B cell (primary cell): ENCODE measurements at regions not wholly inside any gene's neighbourhood (a gene's known extent, or its start where the extent isn't known, plus 50 kb on each side); places are given as distances from the start of the nearest gene placed in this dataset.

Experiments used
- ATAC-seq: fragments of 200-7000 bp; cut with Tn5 transposase; one replicate; pipeline ENCODE4 v1.10.0; 2021; ENCODE audit warnings: low read depth, mild to moderate bottlenecking, moderate number of reproducible peaks, moderate library complexity
- CTCF ChIA-PET: fragments of 350-600 bp; sonication (Branson Sonifier 250); formaldehyde crosslinking; loops from one replicate; lab custom pipeline; 2021; ENCODE audit warnings: antibody characterized with exemption, inconsistent platforms; lab: Charles Lee
- POLR2A ChIA-PET: fragments of 350-600 bp; sonication (Branson Sonifier 250); formaldehyde crosslinking; loops from one replicate; lab custom pipeline; 2021; ENCODE audit warnings: antibody characterized with exemption; lab: Charles Lee
- DNase-seq: peaks from one replicate; pipeline ENCODE4 v3.0.0; 2013
- H2AFZ ChIP-seq: 2 replicates; pipeline ENCODE4 v1.6.1; 2012; ENCODE audit warnings: mild to moderate bottlenecking, low read depth, low read length; ENCODE audit not compliant: insufficient read depth, poor library complexity, severe bottlenecking
- H3K27ac ChIP-seq, 2 donors: 1 replicate in 1 of 2; 2 replicates in 1 of 2; pipeline ENCODE4 v1.5.1; 2012 to 2013; ENCODE audit warnings: low read length in 2 of 2, mild to moderate bottlenecking in 2 of 2, moderate library complexity in 1 of 2
- H3K27me3 ChIP-seq, 4 experiments: fragments of 200-600 bp in 1 of 4; sonication (generic) in 1 of 4; replicated peaks in 1 of 4; 1 replicate in 2 of 4; 2 replicates in 2 of 4; pipeline versions ENCODE4 v1.6.1 to v1.7.0; 2013 to 2016; ENCODE audit warnings: low read length in 3 of 4, mild to moderate bottlenecking in 2 of 4, mixed read lengths in 1 of 4, moderate library complexity in 1 of 4; ENCODE audit not compliant: insufficient read depth in 4 of 4, control insufficient read depth in 3 of 4; ENCODE audit errors: control extremely low read depth in 1 of 4
- H3K36me3 ChIP-seq, 2 experiments: replicated peaks in 1 of 2; 1 replicate in 1 of 2; 2 replicates in 1 of 2; pipeline versions ENCODE4 v1.6.1 to v1.7.1; 2013; ENCODE audit warnings: low read length in 1 of 2; ENCODE audit not compliant: insufficient read depth in 2 of 2, control insufficient read depth in 1 of 2; ENCODE audit errors: control extremely low read depth in 1 of 2, extremely low read depth in 1 of 2
- H3K4me1 ChIP-seq, 2 donors: fragments of 200-600 bp in 1 of 2; sonication (generic) in 1 of 2; 1 replicate in 1 of 2; 2 replicates in 1 of 2; pipeline versions ENCODE4 v1.5.1 to v1.6.1; 2013 to 2017; ENCODE audit warnings: low read length in 2 of 2; ENCODE audit not compliant: control insufficient read depth in 2 of 2, insufficient read depth in 2 of 2
- H3K4me2 ChIP-seq: replicated peaks from 2 replicates; pipeline ENCODE3; 2012; ENCODE audit warnings: mild to moderate bottlenecking, low read depth, low read length; ENCODE audit not compliant: poor library complexity, severe bottlenecking
- H3K4me3 ChIP-seq, 5 experiments: fragments of 200-600 bp in 1 of 5; sonication (generic) in 1 of 5; 1 replicate in 3 of 5; 2 replicates in 2 of 5; pipeline versions ENCODE4 v1.5.1 to v1.7.0; 2011 to 2016; ENCODE audit warnings: low read length in 4 of 5, mild to moderate bottlenecking in 4 of 5, low read depth in 2 of 5, control low read depth in 1 of 5, moderate library complexity in 1 of 5; ENCODE audit not compliant: insufficient read depth in 1 of 5; ENCODE audit errors: control extremely low read depth in 1 of 5, extremely low read depth in 1 of 5
- H3K79me2 ChIP-seq: fragments of 200-600 bp; sonication (generic); one replicate; pipeline ENCODE4 v1.6.0; 2016; ENCODE audit warnings: low read length; ENCODE audit not compliant: control insufficient read depth, insufficient read depth
- H3K9ac ChIP-seq: fragments of 200-600 bp; sonication (generic); 2 replicates; pipeline ENCODE4 v1.6.1; 2017; ENCODE audit warnings: mild to moderate bottlenecking, low read length, moderate library complexity
- H3K9me3 ChIP-seq, 3 donors: one replicate each; pipeline versions ENCODE4 v1.6.1 to v1.7.1; 2013; ENCODE audit warnings: low read length in 2 of 3; ENCODE audit not compliant: control insufficient read depth in 2 of 3, insufficient read depth in 1 of 3; ENCODE audit errors: control extremely low read depth in 1 of 3
- H4K20me1 ChIP-seq: 2 replicates; pipeline ENCODE4 v1.6.0; 2012; ENCODE audit warnings: mild to moderate bottlenecking, low read length; ENCODE audit not compliant: insufficient read depth, control insufficient read depth, poor library complexity, severe bottlenecking
- H3K27ac Mint-ChIP-seq: one replicate; pipeline ENCODE4 v1.8.0; 2021; ENCODE audit warnings: mixed read lengths
- H3K27me3 Mint-ChIP-seq: one replicate; pipeline ENCODE4 v1.8.0; 2021; ENCODE audit warnings: mixed read lengths
- H3K4me1 Mint-ChIP-seq: one replicate; pipeline ENCODE4 v1.8.0; 2021; ENCODE audit warnings: mixed read lengths
- H3K4me3 Mint-ChIP-seq: one replicate; pipeline ENCODE4 v1.8.0; 2021; ENCODE audit warnings: mixed read lengths
- H3K9me3 Mint-ChIP-seq: one replicate; pipeline ENCODE4 v1.8.0; 2022; ENCODE audit warnings: mixed read lengths; ENCODE audit not compliant: insufficient read depth
- EZH2 ChIP-seq: IDR thresholded peaks from 2 replicates; pipeline ENCODE4 v1.6.1; 2012; ENCODE audit warnings: borderline replicate concordance, low read depth, mild to moderate bottlenecking, moderate library complexity, low read length; ENCODE audit not compliant: insufficient read depth, poor library complexity, severe bottlenecking
- WGBS: methylation state at CpG from one replicate; pipeline ENCODE4 v1.1.5; 2013; ENCODE audit warnings: missing lambda C conversion rate; ENCODE audit not compliant: insufficient coverage; 5-methylcytosine and 5-hydroxymethylcytosine counted together
- intact Hi-C: fragments of 100-400 bp; cut with micrococcal nuclease; formaldehyde crosslinking; loops from one replicate; pipeline ENCODE4 v1.10.0; 2022
- TF ChIP-seq, protein P1 (sequence below): fragments of 200-600 bp; IDR thresholded peaks from one replicate; pipeline ENCODE4 v1.8.0; 2022; ENCODE audit warnings: antibody characterized with exemption, mild to moderate bottlenecking

DNA sequence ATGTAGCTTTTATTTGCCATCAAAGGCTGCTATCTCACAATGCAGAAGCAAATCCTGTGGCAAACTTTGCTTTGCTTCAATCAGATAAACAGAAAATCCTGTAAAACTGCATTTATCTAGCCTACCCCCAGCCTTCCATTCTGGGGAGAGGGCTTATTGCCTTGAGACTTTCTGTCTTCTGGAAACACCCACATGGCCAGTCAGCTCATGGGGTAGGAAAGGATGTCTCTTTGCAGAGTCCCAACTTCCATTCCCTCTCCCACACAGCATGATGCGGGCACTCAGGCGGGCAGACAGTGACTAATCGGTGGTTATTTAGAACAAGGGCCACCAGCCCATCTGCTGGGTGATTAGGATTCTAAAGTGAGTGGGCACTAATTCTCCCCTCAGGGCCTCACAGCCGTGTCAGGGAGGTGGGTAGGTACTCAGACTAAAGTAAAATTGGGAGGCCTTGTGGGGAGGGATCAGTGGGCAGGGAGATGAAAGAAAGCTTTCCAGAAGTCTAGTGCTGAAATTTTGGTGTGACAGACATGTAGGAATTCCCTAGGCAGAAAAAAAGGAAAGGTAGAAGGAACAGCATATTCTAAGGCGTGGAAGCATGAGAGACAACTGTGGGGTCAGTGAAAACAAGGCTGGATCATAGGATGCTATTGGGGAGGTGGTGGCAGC lies 720.5 kb downstream of the VRK1 start:
- H3K27ac Mint-ChIP-seq: no peak overlapping the region
- no peaks in the 10 kb centered on the region for H3K27me3 Mint-ChIP-seq
- 78% methylated on average over 2 of the region's 5 CpGs for WGBS
- H2AFZ ChIP-seq: no peak overlapping the region
- H3K27ac ChIP-seq: no peak overlapping the region
- no peak overlapping the region for H3K4me3 Mint-ChIP-seq
- H3K79me2 ChIP-seq: no peaks in the 10 kb centered on the region
- no peak overlapping the region for H3K4me2 ChIP-seq
- no peaks in the 10 kb centered on the region for H3K27me3 ChIP-seq
- H3K36me3 ChIP-seq: no peaks in the 10 kb centered on the region
- peaks cover 3% of the 10 kb centered on the region for H3K9me3 Mint-ChIP-seq
- no peaks in the 10 kb centered on the region for H4K20me1 ChIP-seq
- no peaks in the 10 kb centered on the region for H3K4me1 Mint-ChIP-seq
- ATAC-seq: no peak
- H3K9me3 ChIP-seq: peaks cover 0 to 12% (median 3%) of the 10 kb centered on the region in 3 donors
- no peak for DNase-seq
- POLR2A ChIA-PET: no interaction called here
- no peak overlapping the region for H3K9ac ChIP-seq
- CTCF ChIA-PET: no interaction called here
- H3K4me1 ChIP-seq: no peaks in the 10 kb centered on the region
- no peak overlapping the region for H3K4me3 ChIP-seq
- no peak for TF ChIP-seq EZH2
- TF ChIP-seq, protein P1, sequence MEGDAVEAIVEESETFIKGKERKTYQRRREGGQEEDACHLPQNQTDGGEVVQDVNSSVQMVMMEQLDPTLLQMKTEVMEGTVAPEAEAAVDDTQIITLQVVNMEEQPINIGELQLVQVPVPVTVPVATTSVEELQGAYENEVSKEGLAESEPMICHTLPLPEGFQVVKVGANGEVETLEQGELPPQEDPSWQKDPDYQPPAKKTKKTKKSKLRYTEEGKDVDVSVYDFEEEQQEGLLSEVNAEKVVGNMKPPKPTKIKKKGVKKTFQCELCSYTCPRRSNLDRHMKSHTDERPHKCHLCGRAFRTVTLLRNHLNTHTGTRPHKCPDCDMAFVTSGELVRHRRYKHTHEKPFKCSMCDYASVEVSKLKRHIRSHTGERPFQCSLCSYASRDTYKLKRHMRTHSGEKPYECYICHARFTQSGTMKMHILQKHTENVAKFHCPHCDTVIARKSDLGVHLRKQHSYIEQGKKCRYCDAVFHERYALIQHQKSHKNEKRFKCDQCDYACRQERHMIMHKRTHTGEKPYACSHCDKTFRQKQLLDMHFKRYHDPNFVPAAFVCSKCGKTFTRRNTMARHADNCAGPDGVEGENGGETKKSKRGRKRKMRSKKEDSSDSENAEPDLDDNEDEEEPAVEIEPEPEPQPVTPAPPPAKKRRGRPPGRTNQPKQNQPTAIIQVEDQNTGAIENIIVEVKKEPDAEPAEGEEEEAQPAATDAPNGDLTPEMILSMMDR: no peak
- intact Hi-C loops: no loop called here

DNA sequence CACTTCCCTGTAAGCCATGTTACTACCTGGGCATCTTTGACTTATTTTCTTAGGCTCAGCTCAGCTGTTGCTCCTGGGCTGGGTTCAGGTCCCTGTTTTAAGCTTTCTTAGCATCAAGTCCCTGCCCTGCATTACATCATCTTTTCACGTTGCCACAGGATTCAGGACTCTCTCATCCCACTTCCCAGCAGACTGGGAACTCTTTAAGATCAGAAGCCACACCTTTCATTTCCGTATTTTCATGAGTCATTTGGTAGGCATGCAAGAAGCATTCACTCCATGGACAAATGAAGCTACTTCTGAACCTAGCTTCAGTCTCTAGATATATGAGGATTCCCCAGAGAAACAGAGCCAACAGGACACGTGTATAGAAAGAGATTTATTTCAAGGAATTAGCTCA lies 726.8 kb downstream of the VRK1 start:
- Histone ChIP-seq H3K27ac (no peak overlapping the region), H3K4me2 (no peak overlapping the region), H3K36me3 (no peaks in the 10 kb centered on the region), H3K4me3 (no peak overlapping the region), H3K9ac (no peak overlapping the region), H2AFZ (no peak overlapping the region), H3K27me3 (no peaks in the 10 kb centered on the region), H3K4me1 (no peaks in the 10 kb centered on the region), H4K20me1 (no peaks in the 10 kb centered on the region), H3K9me3 (peaks cover 0 to 6% (median 3%) of the 10 kb centered on the region in 3 donors), H3K79me2 (no peaks in the 10 kb centered on the region)
- H3K9me3 Mint-ChIP-seq: peaks cover 9% of the 10 kb centered on the region
- POLR2A ChIA-PET: no interaction called here
- no peak for TF ChIP-seq EZH2
- TF ChIP-seq, protein P1: no peak
- DNase-seq (no peak), ATAC-seq (no peak)
- no peak overlapping the region for H3K4me3 Mint-ChIP-seq
- H3K27me3 Mint-ChIP-seq: no peaks in the 10 kb centered on the region
- H3K27ac Mint-ChIP-seq: no peak overlapping the region
- CTCF ChIA-PET: no interaction called here
- intact Hi-C loops: no loop called here
- H3K4me1 Mint-ChIP-seq: no peaks in the 10 kb centered on the region
- WGBS: 54% methylated on average over 2 of the region's 3 CpGs
